HCT116 (cell line): ENCODE measurements at regions not wholly inside any gene's neighbourhood (a gene's known extent, or its start where the extent isn't known, plus 50 kb on each side); places are given as distances from the start of the nearest gene placed in this dataset.

Experiments used
- ATAC-seq: fragments of 200-7000 bp; cut with Tn5 transposase; 2 replicates; pipeline ENCODE4 v1.9.1; 2020; ENCODE audit warnings: mild to moderate bottlenecking, moderate library complexity
- BruUV-seq: library from RNA; stranded (reverse); fragments of 400-500 nt; replicated peaks from 2 replicates; lab custom pipeline; 2021; lab: Mats Ljungman, UMichigan
- CTCF ChIA-PET: fragments of 300-600 bp; sonication (Branson Sonifier 250); formaldehyde crosslinking; loops from one replicate; lab custom pipeline; 2021; ENCODE audit warnings: antibody characterized with exemption; lab: Charles Lee
- POLR2A ChIA-PET: fragments of 300-600, 350-600 bp; sonication (Branson Sonifier 250); formaldehyde crosslinking; loops from one replicate; lab custom pipeline; 2021; ENCODE audit warnings: antibody characterized with exemption; lab: Charles Lee
- RAD21 ChIA-PET, 2 experiments: fragments of 300-600 bp; sonication (Branson Sonifier 250); formaldehyde crosslinking; loops; one replicate each; lab custom pipeline; 2023; ENCODE audit warnings: low total read pairs in 2 of 2; ENCODE audit not compliant: uncharacterized antibody in 2 of 2, unreplicated experiment in 2 of 2, low non-redundant PET in 1 of 2; lab: Charles Lee
- DNase-seq: peaks from one replicate; pipeline ENCODE4 v3.0.0-alpha.2; 2010; ENCODE audit warnings: low read depth, low spot score
- H2AFZ ChIP-seq: fragments of 200-600 bp; shearing (Covaris generic), sonication (generic); 2 replicates; pipeline ENCODE4 v1.6.1; 2017; ENCODE audit warnings: low read depth, mixed run types, mixed read lengths, antibody characterized with exemption, low read length; ENCODE audit not compliant: poor library complexity, severe bottlenecking
- H3K27ac ChIP-seq: 2 replicates; pipeline ENCODE4 v1.5.1; 2012; ENCODE audit warnings: low read depth, low read length
- H3K27me3 ChIP-seq: fragments of 200-600 bp; sonication (generic); 2 replicates; pipeline ENCODE4 v1.6.1; 2016; ENCODE audit warnings: mixed run types, low read length, mixed read lengths; ENCODE audit not compliant: insufficient read depth
- H3K36me3 ChIP-seq, 2 experiments: fragments of 200-500 bp in 1 of 2; fragments of 200-600 bp in 1 of 2; sonication (Bioruptor generic) in 1 of 2; sonication (generic) in 1 of 2; 2 replicates each; pipeline versions ENCODE4 v1.5.1 to v1.6.1; 2014 to 2016; ENCODE audit warnings: low read length in 2 of 2, inconsistent platforms in 1 of 2, mixed read lengths in 1 of 2, mixed run types in 1 of 2; ENCODE audit not compliant: insufficient read depth in 2 of 2, control insufficient read depth in 1 of 2
- H3K4me1 ChIP-seq, 2 experiments: fragments of 200-600 bp in 1 of 2; sonication (generic) in 1 of 2; 2 replicates each; pipeline versions ENCODE4 v1.5.1 to v1.6.1; 2012 to 2017; ENCODE audit warnings: low read length in 2 of 2, inconsistent platforms in 1 of 2, mild to moderate bottlenecking in 1 of 2, mixed read lengths in 1 of 2, mixed run types in 1 of 2, moderate library complexity in 1 of 2; ENCODE audit not compliant: insufficient read depth in 2 of 2, control insufficient read depth in 1 of 2
- H3K4me2 ChIP-seq: fragments of 200-600 bp; sonication (generic); 2 replicates; pipeline ENCODE4 v1.6.1; 2017; ENCODE audit warnings: mixed run types, low read length, mixed read lengths
- H3K4me3 ChIP-seq, 2 experiments: fragments of 200-600 bp in 1 of 2; sonication (generic) in 1 of 2; replicated peaks in 1 of 2; 2 replicates each; pipeline ENCODE4 v1.5.1; 2011 to 2016; ENCODE audit warnings: low read length in 2 of 2, control low read depth in 1 of 2, low read depth in 1 of 2, mild to moderate bottlenecking in 1 of 2, mixed read lengths in 1 of 2, mixed run types in 1 of 2
- H3K79me2 ChIP-seq: fragments of 200-600 bp; sonication (generic); 2 replicates; pipeline ENCODE4 v1.6.1; 2017; ENCODE audit warnings: mild to moderate bottlenecking, mixed run types, low read length, moderate library complexity, mixed read lengths; ENCODE audit not compliant: insufficient read depth
- H3K9ac ChIP-seq: fragments of 200-600 bp; sonication (generic); 2 replicates; pipeline ENCODE4 v1.6.1; 2016; ENCODE audit warnings: low read length, mixed read lengths
- H3K9me2 ChIP-seq: fragments of 200-600 bp; sonication (generic), shearing (Covaris generic); 2 replicates; pipeline ENCODE4 v1.6.1; 2017; ENCODE audit warnings: mixed run types, mild to moderate bottlenecking, moderate library complexity; ENCODE audit not compliant: insufficient read depth
- H3K9me3 ChIP-seq, 2 experiments: fragments of 200-500 bp in 1 of 2; fragments of 200-600 bp in 1 of 2; sonication (Bioruptor generic) in 1 of 2; sonication (generic) in 1 of 2; 2 replicates each; pipeline ENCODE4 v1.6.1; 2014 to 2017; ENCODE audit warnings: low read length in 2 of 2, mixed read lengths in 2 of 2, inconsistent platforms in 1 of 2, low read depth in 1 of 2, mild to moderate bottlenecking in 1 of 2, mixed run types in 1 of 2, moderate library complexity in 1 of 2; ENCODE audit not compliant: control insufficient read depth in 1 of 2, insufficient read depth in 1 of 2
- H4K20me1 ChIP-seq: fragments of 200-600 bp; sonication (generic), shearing (Covaris generic); 2 replicates; pipeline ENCODE4 v1.6.1; 2017; ENCODE audit warnings: mixed run types, mild to moderate bottlenecking, moderate library complexity; ENCODE audit not compliant: insufficient read depth
- CBX3 ChIP-seq: IDR thresholded peaks from 2 replicates; pipeline ENCODE4 v1.6.1; 2012; ENCODE audit warnings: low read depth
- EGR1 ChIP-seq: IDR thresholded peaks from 2 replicates; pipeline ENCODE4 v1.6.1; 2012; ENCODE audit warnings: low read depth
- ELF1 ChIP-seq: IDR thresholded peaks from 2 replicates; pipeline ENCODE4 v1.6.1; 2012; ENCODE audit warnings: low read depth, borderline replicate concordance
- EZH2 ChIP-seq: fragments of 200-600 bp; sonication (generic); IDR thresholded peaks from 2 replicates; pipeline ENCODE4 v1.6.1; 2017; ENCODE audit warnings: antibody characterized with exemption, mixed run types
- MAX ChIP-seq: IDR thresholded peaks from 2 replicates; pipeline ENCODE4 v1.6.1; 2012
- REST ChIP-seq: IDR thresholded peaks from 2 replicates; pipeline ENCODE4 v1.6.1; 2012; ENCODE audit warnings: low read depth
- SP1 ChIP-seq: IDR thresholded peaks from 2 replicates; pipeline ENCODE4 v1.6.1; 2012; ENCODE audit warnings: low read depth
- YY1 ChIP-seq: IDR thresholded peaks from 2 replicates; pipeline ENCODE4 v1.6.1; 2011; ENCODE audit warnings: low read length, low read depth, moderate library complexity, mild to moderate bottlenecking; ENCODE audit not compliant: insufficient replicate concordance; ENCODE audit errors: extremely low read depth
- ZNF274 ChIP-seq: fragments of 200-500 bp; sonication (Bioruptor generic); IDR thresholded peaks from 2 replicates; pipeline ENCODE4 v1.6.1; 2014; ENCODE audit warnings: mild to moderate bottlenecking, low read depth, low read length, inconsistent platforms
- intact Hi-C: fragments of 100-400 bp; cut with micrococcal nuclease; formaldehyde crosslinking; loops from 2 replicates; pipeline ENCODE4 v1.10.0; 2022

GRCh38 chr9:26559506-26559905 lies 333.1 kb downstream of the CAAP1 start:
- ChIA-PET RAD21 (no interaction called here), CTCF (no interaction called here), POLR2A (no interaction called here)
- Histone ChIP-seq H3K27me3 (no peaks in the 10 kb centered on the region), H3K9me2 (no peaks in the 10 kb centered on the region), H3K79me2 (no peaks in the 10 kb centered on the region), H2AFZ (no peak overlapping the region), H3K9ac (no peak overlapping the region), H3K27ac (no peak overlapping the region), H3K4me3 (no peak overlapping the region), H4K20me1 (no peaks in the 10 kb centered on the region), H3K4me1 (no peaks in the 10 kb centered on the region), H3K4me2 (no peak overlapping the region), H3K36me3 (no peaks in the 10 kb centered on the region), H3K9me3 (no peaks in the 10 kb centered on the region; a peak in 1 of 4 replicates)
- intact Hi-C loops: no loop called here
- no peak for ATAC-seq
- TF ChIP-seq YY1 (no peak), ELF1 (no peak), SP1 (no peak), ZNF274 (no peak), MAX (no peak), REST (no peak), EGR1 (no peak), EZH2 (no peak), CBX3 (no peak)
- no TSS peak for BruUV-seq
- DNase-seq: no peak
